ENCODE measurements at regions not wholly inside any gene's neighbourhood (a gene's known extent, or its start where the extent isn't known, plus 50 kb on each side); places are given as distances from the start of the nearest gene placed in this dataset.

DNA sequence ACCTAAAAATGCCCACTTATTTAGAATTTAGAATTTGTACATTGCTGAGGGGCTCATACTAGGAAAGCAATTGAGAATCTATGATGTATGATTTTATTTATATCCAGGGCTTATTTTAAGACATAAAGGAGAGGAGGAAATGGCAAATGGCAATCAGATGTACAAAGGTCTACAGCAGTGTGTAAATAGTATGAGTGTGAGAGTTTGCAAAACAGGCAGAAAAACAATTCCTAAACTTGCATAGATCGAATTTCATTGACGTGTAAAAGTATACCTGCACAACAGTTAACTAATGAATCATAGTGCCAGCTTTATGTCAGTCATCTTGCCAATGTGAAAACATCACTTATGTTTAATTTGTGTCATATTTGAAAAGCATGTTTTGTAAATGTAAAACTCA is 718.7 kb upstream of the GCFC2 start:
- TF ChIP-seq, protein P1, sequence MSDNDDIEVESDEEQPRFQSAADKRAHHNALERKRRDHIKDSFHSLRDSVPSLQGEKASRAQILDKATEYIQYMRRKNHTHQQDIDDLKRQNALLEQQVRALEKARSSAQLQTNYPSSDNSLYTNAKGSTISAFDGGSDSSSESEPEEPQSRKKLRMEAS (IDR thresholded peaks at IDR 0.05; ENCODE audit: insufficient read depth, insufficient read length): no peak
- TF ChIP-seq CTCF (IDR thresholded peaks at IDR 0.05; ENCODE audit: extremely low read depth in 1 of 2, insufficient read depth in 1 of 2, low read depth in 1 of 2, low read length in 2 of 2): no peak

All from endothelial cell of umbilical vein (primary cell).